Thymus (tissue), 11 donors: ENCODE measurements at regions not wholly inside any gene's neighbourhood (a gene's known extent, or its start where the extent isn't known, plus 50 kb on each side); places are given as distances from the start of the nearest gene placed in this dataset.

Source experiments
- DNase-seq, 9 donors: peaks; one replicate each; pipeline ENCODE4 v3.0.0-alpha.2; 2013; ENCODE audit warnings: low spot score in 9 of 9, low read depth in 6 of 9, missing footprints in 1 of 9
- H3K27ac ChIP-seq, 2 donors: one replicate each; pipeline ENCODE4 v1.5.1; 2013; ENCODE audit warnings: control low read depth in 1 of 2, low read depth in 1 of 2, low read length in 1 of 2, mild to moderate bottlenecking in 1 of 2, moderate library complexity in 1 of 2
- H3K27me3 ChIP-seq, 2 donors: one replicate each; pipeline ENCODE4 v1.5.1; 2013; ENCODE audit warnings: low read length in 1 of 2; ENCODE audit not compliant: control insufficient read depth in 2 of 2, insufficient read depth in 1 of 2
- H3K36me3 ChIP-seq, 2 donors: one replicate each; pipeline ENCODE4 v1.5.1; 2013; ENCODE audit warnings: low read length in 1 of 2, mild to moderate bottlenecking in 1 of 2, moderate library complexity in 1 of 2; ENCODE audit not compliant: control insufficient read depth in 2 of 2, insufficient read depth in 2 of 2
- H3K4me1 ChIP-seq, 2 donors: one replicate each; pipeline ENCODE4 v1.5.1; 2013; ENCODE audit warnings: low read length in 2 of 2; ENCODE audit not compliant: control insufficient read depth in 2 of 2, insufficient read depth in 2 of 2
- H3K4me3 ChIP-seq, 2 donors: one replicate each; pipeline ENCODE4 v1.5.1; 2013; ENCODE audit warnings: low read length in 2 of 2, control low read depth in 1 of 2, mild to moderate bottlenecking in 1 of 2
- H3K9me3 ChIP-seq, 2 donors: one replicate each; pipeline ENCODE4 v1.5.1; 2013; ENCODE audit warnings: low read length in 1 of 2, mild to moderate bottlenecking in 1 of 2; ENCODE audit not compliant: control insufficient read depth in 2 of 2, insufficient read depth in 1 of 2
- whole genome bisulfite sequencing: extraction: QIAGEN DNeasy Blood & Tissue Kit; methylation state at CpG from one replicate; pipeline ENCODE4 v1.1.7; 2013; 5-methylcytosine and 5-hydroxymethylcytosine counted together
- donor health status: healthy.

DNA sequence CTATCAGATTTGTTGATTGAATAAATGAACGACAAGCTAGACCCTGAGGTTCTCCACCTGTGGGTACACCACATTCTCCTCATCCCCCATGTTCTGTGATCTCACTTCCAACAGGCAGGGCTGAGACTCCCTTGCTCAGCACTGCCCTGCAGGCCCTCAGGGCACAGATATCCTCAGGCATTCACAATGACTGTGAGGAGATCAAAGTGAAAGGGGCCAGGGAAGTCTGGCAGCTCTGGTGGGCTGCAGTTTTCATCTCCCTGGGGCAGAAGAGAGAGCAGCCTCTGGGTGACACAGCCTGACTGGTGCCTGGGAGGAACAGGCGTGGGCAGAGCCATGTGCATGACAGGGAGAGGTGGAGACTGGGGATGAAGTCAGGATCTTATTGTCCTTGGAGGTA is 142.4 kb upstream of the C9orf72 start:
- no peak overlapping the region for H3K27ac ChIP-seq
- no peak overlapping the region for H3K4me3 ChIP-seq
- H3K9me3 ChIP-seq = no peaks in the 10 kb centered on the region
- no peaks in the 10 kb centered on the region for H3K4me1 ChIP-seq
- no peak for DNase-seq
- no peaks in the 10 kb centered on the region for H3K27me3 ChIP-seq
- H3K36me3 ChIP-seq = no peaks in the 10 kb centered on the region
- 94% methylated on average over 2 of the region's 2 CpGs for WGBS

DNA sequence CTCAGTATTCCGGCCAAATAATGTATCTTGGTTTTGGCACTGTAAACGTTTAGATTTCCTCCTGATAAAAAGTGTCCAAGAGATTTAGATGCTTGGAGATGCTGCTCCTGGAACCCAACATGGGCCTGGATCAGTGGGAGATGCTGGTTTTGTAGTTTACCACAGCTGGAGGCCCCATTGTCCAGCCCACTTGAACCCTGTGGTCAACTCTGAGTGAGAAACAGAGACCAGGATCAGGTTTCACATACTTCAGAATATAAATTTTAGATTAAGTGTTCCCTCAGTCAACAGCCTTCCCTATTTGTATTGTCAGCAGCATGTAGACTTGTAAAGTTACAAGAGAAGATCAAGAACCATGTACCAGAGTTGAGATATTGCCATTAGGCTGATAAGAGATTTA is 144.7 kb upstream of the C9orf72 start:
- Histone ChIP-seq H3K4me3 (no peak overlapping the region), H3K9me3 (no peaks in the 10 kb centered on the region), H3K36me3 (no peaks in the 10 kb centered on the region), H3K27me3 (no peaks in the 10 kb centered on the region), H3K27ac (no peak overlapping the region), H3K4me1 (no peaks in the 10 kb centered on the region)
- 98% methylated on average over 2 of the region's 2 CpGs for WGBS
- no peak for DNase-seq

DNA sequence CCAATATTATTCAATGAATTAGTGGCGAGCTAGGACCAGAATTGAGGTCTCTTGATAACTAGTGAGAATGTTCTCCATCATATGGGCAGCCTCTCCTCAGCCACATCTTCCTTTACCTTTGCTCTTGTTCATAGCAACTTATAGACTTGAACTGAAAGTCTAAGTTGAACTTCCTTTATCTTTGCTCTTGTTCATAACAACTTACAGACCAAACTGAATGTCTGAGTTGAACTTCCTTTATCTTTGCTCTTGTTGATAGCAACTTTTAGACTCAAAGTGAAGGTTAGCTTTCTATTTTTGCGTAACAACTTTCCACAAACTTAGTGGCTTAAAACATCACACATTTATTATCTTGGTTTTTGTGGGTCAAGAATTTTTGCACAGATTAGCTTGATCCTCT is 146.4 kb upstream of the C9orf72 start:
- no peaks in the 10 kb centered on the region for H3K4me1 ChIP-seq
- DNase-seq = no peak
- H3K27ac ChIP-seq = no peak overlapping the region
- H3K36me3 ChIP-seq = no peaks in the 10 kb centered on the region
- H3K27me3 ChIP-seq = no peaks in the 10 kb centered on the region
- H3K9me3 ChIP-seq = no peaks in the 10 kb centered on the region
- WGBS = 93% methylated on average over 2 of the region's 2 CpGs
- no peak overlapping the region for H3K4me3 ChIP-seq

DNA sequence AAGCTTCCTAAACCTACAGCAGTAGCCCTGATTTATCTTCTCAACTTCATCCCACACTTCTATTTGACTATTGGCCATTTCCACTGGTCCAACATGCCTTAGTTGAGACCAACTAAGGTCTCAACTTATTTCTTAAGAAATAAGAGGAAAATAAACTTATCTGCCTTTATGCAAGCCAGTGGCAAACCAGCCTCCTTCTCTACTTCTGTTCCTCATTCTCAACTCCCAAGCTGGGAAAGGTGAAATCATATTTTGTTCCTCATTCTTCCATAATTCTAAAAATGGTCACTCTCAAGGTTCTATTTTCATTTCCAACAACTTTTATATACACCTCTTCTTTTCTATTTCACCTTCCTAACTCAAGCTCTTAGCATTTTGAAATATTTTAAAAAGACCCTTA is 149.6 kb upstream of the C9orf72 start:
- no peaks in the 10 kb centered on the region for H3K27me3 ChIP-seq
- H3K4me1 ChIP-seq = peaks cover 0 to 2% of the 10 kb centered on the region in 2 donors
- H3K9me3 ChIP-seq = no peaks in the 10 kb centered on the region
- no peaks in the 10 kb centered on the region for H3K36me3 ChIP-seq
- DNase-seq = no peak
- H3K27ac ChIP-seq = no peak overlapping the region
- H3K4me3 ChIP-seq = no peak overlapping the region

DNA sequence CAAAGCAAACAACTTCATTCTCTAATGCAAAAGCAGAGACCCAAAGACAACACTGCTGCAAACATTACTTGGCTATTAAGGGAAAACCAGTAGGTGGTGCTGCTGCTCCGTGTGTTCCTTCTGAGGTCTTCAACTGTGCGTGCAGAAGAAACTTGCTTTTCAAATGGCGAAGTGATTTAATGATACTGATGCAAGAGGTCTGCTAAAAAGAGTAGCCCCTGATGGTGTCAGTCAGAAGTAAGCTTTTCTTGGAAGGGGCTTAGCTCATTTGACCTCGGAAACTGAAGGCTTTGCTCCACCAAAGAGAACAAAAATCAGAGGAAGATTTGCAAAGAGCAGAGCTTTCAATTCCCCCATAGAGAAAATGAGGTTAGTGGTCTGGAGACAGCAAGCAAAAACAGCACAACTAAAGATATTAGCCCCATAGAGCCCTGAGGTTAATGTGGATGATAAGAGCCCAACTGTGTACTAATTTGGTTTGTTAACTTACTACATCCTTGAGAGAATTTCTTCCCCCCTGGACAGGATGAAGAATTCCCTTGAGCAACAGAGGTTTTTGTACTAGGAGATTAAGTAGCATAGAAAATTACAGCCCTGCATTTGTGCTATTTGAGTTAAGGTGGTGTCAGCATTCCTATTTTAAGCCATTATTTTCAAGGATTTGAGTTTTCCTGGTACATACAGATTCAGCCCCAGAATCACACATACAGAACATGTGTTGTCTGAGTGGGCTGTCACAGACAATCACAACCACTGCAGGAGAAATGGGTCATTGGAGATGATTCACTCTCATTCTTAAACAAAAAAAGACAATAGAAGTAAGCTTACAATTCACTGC is 153.2 kb upstream of the C9orf72 start:
- Histone ChIP-seq H3K9me3 (no peaks in the 10 kb centered on the region), H3K27me3 (no peaks in the 10 kb centered on the region), H3K4me1 (peaks cover 0 to 2% of the 10 kb centered on the region in 2 donors), H3K4me3 (no peak overlapping the region), H3K27ac (no peak overlapping the region), H3K36me3 (no peaks in the 10 kb centered on the region)
- DNase-seq = peak; percentile 32 to 83 (median 65)
- WGBS = 8% methylated on average over 4 of the region's 4 CpGs

DNA sequence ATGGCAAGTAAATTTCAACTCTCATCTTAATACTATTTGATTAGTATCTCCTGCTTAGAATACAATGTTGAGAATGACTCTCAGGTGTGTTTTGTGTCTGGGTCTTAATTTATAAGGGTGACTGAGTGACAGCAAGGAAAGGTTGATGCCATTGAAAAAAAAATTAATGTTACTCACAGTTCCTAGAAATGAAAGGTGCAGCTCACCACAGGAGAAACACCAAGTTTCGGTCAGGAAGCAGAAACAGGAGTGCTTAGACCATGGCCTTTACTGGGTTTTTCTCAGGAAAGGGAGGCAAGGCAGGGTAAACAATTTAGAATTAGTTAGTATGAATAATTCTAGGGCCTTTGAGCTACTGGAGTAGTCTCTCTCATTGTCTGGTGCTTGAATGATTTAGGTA is 159.2 kb upstream of the C9orf72 start:
- no peaks in the 10 kb centered on the region for H3K27me3 ChIP-seq
- DNase-seq = no peak
- H3K4me3 ChIP-seq = no peak overlapping the region
- WGBS = 93% methylated on average over 1 of the region's 1 CpG
- no peaks in the 10 kb centered on the region for H3K36me3 ChIP-seq
- no peak overlapping the region for H3K27ac ChIP-seq
- H3K9me3 ChIP-seq = no peaks in the 10 kb centered on the region
- no peaks in the 10 kb centered on the region for H3K4me1 ChIP-seq

DNA sequence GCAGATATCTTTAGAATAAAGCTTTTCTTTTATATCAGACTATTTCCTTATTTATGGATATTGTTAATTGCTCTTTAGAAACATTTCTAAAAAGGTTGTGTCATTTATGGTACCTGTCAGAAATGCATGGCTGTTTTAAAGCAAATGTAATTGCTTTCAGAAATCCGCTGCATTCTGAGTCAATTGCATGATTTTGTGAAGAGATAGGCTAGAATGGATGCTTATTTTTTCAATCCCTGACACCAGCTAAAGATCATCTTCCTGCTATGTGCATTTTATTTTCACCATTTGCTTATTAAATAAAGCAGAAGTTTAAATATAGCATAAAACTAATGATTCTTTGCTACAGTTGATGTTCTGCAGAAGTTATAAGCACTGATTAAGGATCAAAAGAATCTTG is 170.2 kb upstream of the C9orf72 start:
- Histone ChIP-seq H3K27ac (no peak overlapping the region), H3K27me3 (no peaks in the 10 kb centered on the region), H3K9me3 (no peaks in the 10 kb centered on the region), H3K36me3 (no peaks in the 10 kb centered on the region), H3K4me3 (no peak overlapping the region), H3K4me1 (no peaks in the 10 kb centered on the region)
- 94% methylated on average over 1 of the region's 1 CpG for WGBS
- DNase-seq = no peak

DNA sequence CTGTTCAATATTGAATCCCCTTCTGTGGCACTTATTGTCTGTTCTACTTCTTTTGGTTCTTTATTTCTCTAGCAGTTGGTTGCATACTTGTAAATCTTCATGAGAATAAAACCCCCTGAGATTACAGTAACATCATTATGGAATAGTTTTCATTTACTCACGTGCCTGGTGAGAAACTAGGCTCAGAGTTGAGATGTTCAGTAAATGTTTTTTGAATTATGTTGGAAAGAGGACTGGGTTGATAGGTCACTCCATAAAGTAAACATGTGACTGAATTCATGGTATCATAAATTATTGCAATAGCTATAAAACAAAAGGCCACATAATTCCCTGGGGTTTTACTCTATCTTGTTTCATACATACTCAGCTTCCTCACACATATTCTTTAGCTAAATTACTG is 174.2 kb upstream of the C9orf72 start:
- no peak overlapping the region for H3K27ac ChIP-seq
- H3K36me3 ChIP-seq = no peaks in the 10 kb centered on the region
- DNase-seq = no peak
- H3K4me3 ChIP-seq = no peak overlapping the region
- no peaks in the 10 kb centered on the region for H3K4me1 ChIP-seq
- H3K27me3 ChIP-seq = no peaks in the 10 kb centered on the region
- H3K9me3 ChIP-seq = no peaks in the 10 kb centered on the region
- WGBS = 83% methylated on average over 1 of the region's 1 CpG

DNA sequence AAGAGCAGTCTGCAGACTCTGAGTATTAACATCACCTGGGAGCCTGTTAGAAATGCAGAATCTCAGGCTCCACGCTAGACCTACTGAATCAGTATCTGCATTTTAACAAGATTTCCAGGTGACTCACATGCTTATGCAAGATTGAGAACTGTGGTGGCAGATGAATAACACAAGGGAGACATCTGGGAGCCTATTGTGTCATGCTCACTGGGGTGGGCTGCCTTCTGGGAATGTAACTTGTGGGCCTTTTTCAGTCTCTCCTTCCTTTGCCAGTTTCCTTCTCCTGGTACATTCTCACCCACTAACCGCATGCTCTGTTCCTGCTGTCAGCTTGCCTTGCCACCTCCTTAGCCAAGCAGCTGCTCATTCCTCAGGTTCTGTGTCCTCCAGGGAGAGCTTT is 176.6 kb upstream of the C9orf72 start:
- H3K4me1 ChIP-seq = no peaks in the 10 kb centered on the region
- H3K9me3 ChIP-seq = no peaks in the 10 kb centered on the region
- H3K27ac ChIP-seq = no peak overlapping the region
- no peaks in the 10 kb centered on the region for H3K27me3 ChIP-seq
- no peak overlapping the region for H3K4me3 ChIP-seq
- DNase-seq = no peak
- no peaks in the 10 kb centered on the region for H3K36me3 ChIP-seq
- 74% methylated on average over 2 of the region's 2 CpGs for WGBS
